ENCODE measurements at regions not wholly inside any gene's neighbourhood (a gene's known extent, or its start where the extent isn't known, plus 50 kb on each side); places are given as distances from the start of the nearest gene placed in this dataset.

GRCh38 chr12:74892057-74892633 is 317.5 kb downstream of the KCNC2 start:
- TF ChIP-seq CTCF (CRISPR knock-in tag; IDR thresholded peaks at IDR 0.05): no peak
- no peak for TF ChIP-seq ETS1 (CRISPR knock-in tag; IDR thresholded peaks at IDR 0.05)
- no peak for TF ChIP-seq DMAP1 (CRISPR knock-in tag; IDR thresholded peaks at IDR 0.05)

Measured in HepG2 (cell line).